Uterus (tissue), 3 donors: ENCODE measurements at regions not wholly inside any gene's neighbourhood (a gene's known extent, or its start where the extent isn't known, plus 50 kb on each side); places are given as distances from the start of the nearest gene placed in this dataset.

Experiments
- DNase-seq, 2 donors: peaks; one replicate each; pipeline ENCODE4 v3.0.0-alpha.2; 2019 to 2020
- H3K27ac ChIP-seq, 2 donors: fragments of 200-600 bp; sonication (generic); 1 replicate in 1 of 2; 2 replicates in 1 of 2; pipeline ENCODE4 v1.5.1; 2016 to 2018
- H3K27me3 ChIP-seq, 2 donors: fragments of 200-600 bp; sonication (generic); one replicate each; pipeline ENCODE4 v1.5.1; 2018 to 2019; ENCODE audit warnings: control low read depth in 1 of 2
- H3K36me3 ChIP-seq, 2 donors: fragments of 200-600 bp; sonication (generic); one replicate each; pipeline ENCODE4 v1.5.1; 2019; ENCODE audit warnings: control low read depth in 1 of 2
- H3K4me1 ChIP-seq, 2 donors: fragments of 200-600 bp; sonication (generic); one replicate each; pipeline ENCODE4 v1.5.1; 2018 to 2019; ENCODE audit warnings: control low read depth in 1 of 2
- H3K4me3 ChIP-seq, 2 donors: fragments of 200-600 bp; sonication (generic); 1 replicate in 1 of 2; 2 replicates in 1 of 2; pipeline ENCODE4 v1.5.1; 2018 to 2019; ENCODE audit warnings: mild to moderate bottlenecking in 1 of 2
- H3K9me3 ChIP-seq, 2 donors: fragments of 200-600 bp; sonication (generic); one replicate each; pipeline ENCODE4 v1.5.1; 2019; ENCODE audit warnings: control low read depth in 1 of 2
- POLR2A ChIP-seq, 2 donors: fragments of 450-650 bp; IDR thresholded peaks; one replicate each; pipeline ENCODE4 v1.6.1; 2016; ENCODE audit warnings: antibody characterized with exemption in 2 of 2, mild to moderate bottlenecking in 1 of 2, moderate library complexity in 1 of 2
- intact Hi-C: fragments of 100-400 bp; cut with DNase I; formaldehyde crosslinking; loops from one replicate; pipeline ENCODE4 v1.15.1; 2023; ENCODE audit warnings: low total_unique reads
- TF ChIP-seq, protein P1 (sequence below), 4 experiments: fragments of 200-600 bp in 2 of 4; fragments of 450-650 bp in 2 of 4; sonication (generic) in 2 of 4; IDR thresholded peaks; one replicate each; pipeline ENCODE4 v1.5.1; 2016 to 2019; ENCODE audit warnings: antibody characterized with exemption in 4 of 4, mild to moderate bottlenecking in 2 of 4, moderate library complexity in 1 of 4
- donor health status: DM: yes; HTN: yes; CAD: no.

DNA sequence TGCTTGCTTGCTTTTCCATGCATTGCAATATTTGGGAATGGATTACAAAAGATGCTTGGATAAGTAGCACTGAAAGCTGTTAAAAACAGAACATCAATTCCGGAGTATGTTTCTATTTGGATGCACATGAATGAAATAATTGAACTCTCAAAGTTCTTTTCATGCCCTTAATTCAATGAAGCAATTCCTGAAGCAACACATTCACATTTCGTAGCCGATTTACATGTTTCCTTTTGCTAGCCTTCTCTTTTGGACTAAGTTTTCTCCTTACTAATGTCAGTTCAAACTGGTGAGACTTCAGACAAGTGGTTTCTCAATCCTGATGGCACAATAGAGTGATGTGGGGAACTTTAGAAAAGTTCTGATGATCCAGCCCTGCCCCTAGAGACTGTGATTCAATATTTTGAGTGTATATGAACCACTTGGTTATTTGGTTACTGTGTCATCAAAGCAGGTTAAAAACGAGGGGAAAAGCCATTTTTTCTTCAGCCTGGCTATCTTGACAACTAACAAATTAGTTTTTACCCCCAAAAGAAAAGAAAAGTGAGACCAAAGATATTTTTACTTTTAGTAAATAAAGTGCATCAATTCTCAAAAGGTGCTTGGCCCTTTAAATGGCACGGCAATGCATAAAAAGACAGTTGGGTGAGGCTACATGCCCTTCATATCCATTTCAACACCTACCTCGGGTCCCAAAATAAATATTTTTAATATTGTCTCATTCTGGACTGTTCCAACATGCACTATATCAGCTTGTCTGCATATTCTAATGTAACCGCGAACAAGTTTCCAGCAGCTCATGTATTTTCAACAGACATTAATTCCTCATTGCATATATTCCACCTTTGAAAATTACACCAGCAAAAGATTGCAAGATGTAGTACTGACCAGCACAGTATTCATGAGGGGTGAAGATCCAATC, 90.1 kb upstream of the RPL34 start:
- intact Hi-C loops = no loop called here
- Histone ChIP-seq H3K9me3 (no peaks in the 10 kb centered on the region), H3K4me1 (no peaks in the 10 kb centered on the region), H3K27me3 (no peaks in the 10 kb centered on the region), H3K36me3 (no peaks in the 10 kb centered on the region), H3K4me3 (no peak overlapping the region), H3K27ac (no peak overlapping the region)
- no peak for DNase-seq
- TF ChIP-seq POLR2A (IDR thresholded peaks at IDR 0.05) = no peak
- TF ChIP-seq, protein P1, sequence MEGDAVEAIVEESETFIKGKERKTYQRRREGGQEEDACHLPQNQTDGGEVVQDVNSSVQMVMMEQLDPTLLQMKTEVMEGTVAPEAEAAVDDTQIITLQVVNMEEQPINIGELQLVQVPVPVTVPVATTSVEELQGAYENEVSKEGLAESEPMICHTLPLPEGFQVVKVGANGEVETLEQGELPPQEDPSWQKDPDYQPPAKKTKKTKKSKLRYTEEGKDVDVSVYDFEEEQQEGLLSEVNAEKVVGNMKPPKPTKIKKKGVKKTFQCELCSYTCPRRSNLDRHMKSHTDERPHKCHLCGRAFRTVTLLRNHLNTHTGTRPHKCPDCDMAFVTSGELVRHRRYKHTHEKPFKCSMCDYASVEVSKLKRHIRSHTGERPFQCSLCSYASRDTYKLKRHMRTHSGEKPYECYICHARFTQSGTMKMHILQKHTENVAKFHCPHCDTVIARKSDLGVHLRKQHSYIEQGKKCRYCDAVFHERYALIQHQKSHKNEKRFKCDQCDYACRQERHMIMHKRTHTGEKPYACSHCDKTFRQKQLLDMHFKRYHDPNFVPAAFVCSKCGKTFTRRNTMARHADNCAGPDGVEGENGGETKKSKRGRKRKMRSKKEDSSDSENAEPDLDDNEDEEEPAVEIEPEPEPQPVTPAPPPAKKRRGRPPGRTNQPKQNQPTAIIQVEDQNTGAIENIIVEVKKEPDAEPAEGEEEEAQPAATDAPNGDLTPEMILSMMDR (IDR thresholded peaks at IDR 0.05) = no peak

DNA sequence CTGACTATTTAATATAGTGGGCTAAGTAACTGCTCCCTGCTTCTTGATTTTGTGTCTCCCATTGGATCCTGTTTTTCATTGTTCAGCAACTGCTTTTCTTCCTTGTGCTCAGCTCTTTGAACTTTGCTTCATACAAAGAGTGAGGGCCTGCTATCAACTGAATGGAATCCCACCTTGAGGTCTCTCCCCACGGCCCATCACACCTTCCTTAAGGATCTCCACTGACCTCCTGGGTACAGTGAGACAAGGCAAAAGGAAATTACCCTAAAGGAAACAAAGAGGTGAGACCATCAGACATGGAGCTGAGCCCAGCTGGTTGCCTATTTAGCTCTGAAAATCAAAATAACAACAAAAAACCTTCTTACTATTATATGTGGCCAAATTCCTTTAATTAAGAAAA, 91.3 kb upstream of the RPL34 start:
- Histone ChIP-seq H3K4me3 (no peak overlapping the region), H3K36me3 (no peaks in the 10 kb centered on the region), H3K9me3 (no peaks in the 10 kb centered on the region), H3K27me3 (no peaks in the 10 kb centered on the region), H3K4me1 (no peaks in the 10 kb centered on the region), H3K27ac (no peak overlapping the region)
- TF ChIP-seq, protein P1 (IDR thresholded peaks at IDR 0.05) = no peak
- TF ChIP-seq POLR2A (IDR thresholded peaks at IDR 0.05) = no peak
- DNase-seq = no peak
- intact Hi-C loops = no loop called here

DNA sequence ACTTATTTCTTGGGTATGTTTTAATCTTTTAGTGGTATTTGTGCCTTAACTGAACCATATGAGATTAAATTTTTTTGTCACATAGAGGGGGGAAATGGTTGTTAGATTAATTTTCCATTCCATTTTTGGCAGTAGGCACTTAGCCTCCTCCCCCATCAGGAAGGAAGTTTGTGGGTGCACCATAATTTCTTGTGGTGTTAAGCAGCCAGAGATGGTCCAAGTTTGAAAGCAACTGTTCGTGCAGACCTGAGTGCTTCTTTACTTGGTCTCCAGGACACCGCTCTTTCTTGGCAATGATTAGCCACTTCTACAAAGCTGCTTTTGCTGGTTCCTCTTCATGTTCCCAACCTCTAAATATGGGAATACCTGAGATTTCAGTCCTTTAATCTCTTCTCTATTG, 92.7 kb upstream of the RPL34 start:
- Histone ChIP-seq H3K27me3 (no peaks in the 10 kb centered on the region), H3K36me3 (no peaks in the 10 kb centered on the region), H3K9me3 (no peaks in the 10 kb centered on the region), H3K4me1 (no peaks in the 10 kb centered on the region), H3K4me3 (no peak overlapping the region), H3K27ac (no peak overlapping the region)
- no peak for DNase-seq
- intact Hi-C loops = no loop called here
- no peak for TF ChIP-seq POLR2A (IDR thresholded peaks at IDR 0.05)
- TF ChIP-seq, protein P1 (IDR thresholded peaks at IDR 0.05) = no peak

DNA sequence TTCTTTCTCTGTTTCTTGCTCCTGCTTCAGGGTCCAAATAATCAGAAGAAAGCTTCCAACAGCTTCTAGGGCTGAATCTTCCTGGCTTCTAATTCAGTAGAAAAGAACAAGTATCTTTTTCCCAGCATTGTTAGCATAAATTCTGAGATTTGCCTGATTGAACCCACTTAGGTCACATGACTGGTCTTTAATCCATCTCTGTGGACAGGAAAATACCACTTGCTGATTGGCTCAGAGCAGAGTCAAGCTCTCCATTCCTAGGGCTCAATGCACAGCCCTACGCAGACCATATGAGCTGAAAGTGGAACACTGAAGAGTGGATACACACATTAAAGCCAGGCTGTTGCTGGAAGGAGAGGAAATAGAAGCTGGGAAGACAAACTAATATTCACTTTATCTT, 99.6 kb upstream of the RPL34 start:
- Histone ChIP-seq H3K36me3 (no peaks in the 10 kb centered on the region), H3K4me1 (no peaks in the 10 kb centered on the region), H3K9me3 (no peaks in the 10 kb centered on the region), H3K27me3 (no peaks in the 10 kb centered on the region), H3K4me3 (no peak overlapping the region), H3K27ac (no peak overlapping the region)
- no peak for DNase-seq
- TF ChIP-seq, protein P1 (IDR thresholded peaks at IDR 0.05) = no peak
- no peak for TF ChIP-seq POLR2A (IDR thresholded peaks at IDR 0.05)
- intact Hi-C loops = no loop called here

DNA sequence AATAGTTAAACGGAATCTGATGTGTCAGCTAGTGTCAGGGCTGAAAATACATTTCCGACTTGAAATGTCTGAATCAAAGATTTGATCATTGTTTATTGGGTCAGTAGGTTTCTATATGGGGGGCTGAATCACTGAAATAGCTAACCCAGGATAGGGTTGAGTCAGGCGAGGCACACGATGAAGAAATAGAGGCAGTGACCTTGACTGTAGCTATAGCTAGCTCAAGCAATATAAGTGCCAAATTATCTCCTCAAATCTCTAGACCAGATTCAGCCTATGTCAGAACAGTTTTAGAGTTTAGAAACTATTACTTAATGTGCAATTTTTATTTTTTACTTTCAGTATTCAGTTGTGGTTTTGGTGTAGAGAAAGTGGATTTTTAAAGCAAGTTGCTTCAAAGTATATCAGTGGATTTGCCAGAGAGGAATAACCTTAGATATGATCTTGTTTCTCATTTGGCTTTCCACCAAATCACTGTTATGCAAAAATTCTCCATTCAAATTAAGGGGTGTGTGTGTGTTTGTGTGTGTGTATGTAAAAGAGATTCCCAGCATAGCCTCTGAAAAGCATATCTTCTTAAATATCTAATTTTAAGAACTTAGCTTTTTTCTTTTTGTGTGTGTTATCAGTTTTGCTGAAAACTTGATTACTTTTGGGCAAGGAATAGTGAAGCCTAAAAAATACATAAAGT, 100.3 kb upstream of the RPL34 start:
- Histone ChIP-seq H3K36me3 (no peaks in the 10 kb centered on the region), H3K4me1 (no peaks in the 10 kb centered on the region), H3K4me3 (no peak overlapping the region), H3K27ac (no peak overlapping the region), H3K9me3 (no peaks in the 10 kb centered on the region), H3K27me3 (no peaks in the 10 kb centered on the region)
- intact Hi-C loops = no loop called here
- TF ChIP-seq, protein P1 (IDR thresholded peaks at IDR 0.05) = no peak
- no peak for TF ChIP-seq POLR2A (IDR thresholded peaks at IDR 0.05)
- DNase-seq = no peak
